Liver (tissue), 8 donors: ENCODE measurements at regions not wholly inside any gene's neighbourhood (a gene's known extent, or its start where the extent isn't known, plus 50 kb on each side); places are given as distances from the start of the nearest gene placed in this dataset.

ENCODE experiments used
- DNase-seq: peaks from one replicate; pipeline ENCODE4 v3.0.0-alpha.2; 2017; ENCODE audit warnings: low spot score
- H3K27ac ChIP-seq, 2 donors: one replicate each; pipeline ENCODE4 v1.7.0; 2013; ENCODE audit warnings: inconsistent platforms in 2 of 2, low read length in 2 of 2, control low read depth in 1 of 2, low read depth in 1 of 2, mild to moderate bottlenecking in 1 of 2
- H3K27me3 ChIP-seq, 4 donors: one replicate each; pipeline versions ENCODE4 v1.6.1 to v1.7.0; 2013; ENCODE audit warnings: low read length in 3 of 4, inconsistent platforms in 1 of 4, mild to moderate bottlenecking in 1 of 4, moderate library complexity in 1 of 4; ENCODE audit not compliant: control insufficient read depth in 4 of 4, insufficient read depth in 4 of 4
- H3K36me3 ChIP-seq, 4 donors: one replicate each; pipeline versions ENCODE4 v1.6.1 to v1.7.0; 2013; ENCODE audit warnings: low read length in 3 of 4, mild to moderate bottlenecking in 3 of 4, low read depth in 1 of 4, moderate library complexity in 1 of 4; ENCODE audit not compliant: control insufficient read depth in 4 of 4, insufficient read depth in 3 of 4
- H3K4me1 ChIP-seq, 4 donors: one replicate each; pipeline versions ENCODE4 v1.6.1 to v1.7.0; 2013; ENCODE audit warnings: low read length in 3 of 4, mild to moderate bottlenecking in 3 of 4, moderate library complexity in 1 of 4; ENCODE audit not compliant: control insufficient read depth in 4 of 4, insufficient read depth in 4 of 4
- H3K4me3 ChIP-seq, 3 donors: one replicate each; pipeline versions ENCODE4 v1.6.1 to v1.7.0; 2013; ENCODE audit warnings: low read length in 3 of 3, control low read depth in 1 of 3, low read depth in 1 of 3, mild to moderate bottlenecking in 1 of 3
- H3K9ac ChIP-seq, 2 donors: one replicate each; pipeline ENCODE4 v1.7.0; 2013; ENCODE audit warnings: low read length in 2 of 2, mild to moderate bottlenecking in 2 of 2, moderate library complexity in 2 of 2, control low read depth in 1 of 2, low read depth in 1 of 2
- H3K9me3 ChIP-seq, 4 donors: one replicate each; pipeline versions ENCODE4 v1.6.1 to v1.7.0; 2013; ENCODE audit warnings: low read length in 3 of 4; ENCODE audit not compliant: control insufficient read depth in 4 of 4
- ATF3 ChIP-seq: IDR thresholded peaks from 2 replicates; pipeline ENCODE4 v1.6.1; 2016; ENCODE audit warnings: antibody characterized with exemption
- CTCF ChIP-seq: fragments of 150-350 bp; IDR thresholded peaks from 2 replicates; pipeline ENCODE4 v1.5.1; 2017; ENCODE audit warnings: improper control_type of control experiment, low read depth, low read length; ENCODE audit not compliant: missing input control
- EGR1 ChIP-seq, 2 donors: IDR thresholded peaks; 2 replicates each; pipeline ENCODE4 v1.6.1; 2016 to 2018; ENCODE audit warnings: antibody characterized with exemption in 2 of 2, low read depth in 2 of 2
- FOXA1 ChIP-seq: IDR thresholded peaks from 2 replicates; pipeline ENCODE4 v1.6.1; 2016; ENCODE audit warnings: antibody characterized with exemption
- FOXA2 ChIP-seq: IDR thresholded peaks from 2 replicates; pipeline ENCODE4 v1.6.1; 2016; ENCODE audit warnings: antibody characterized with exemption
- GABPA ChIP-seq, 2 donors: IDR thresholded peaks in 1 of 2; conservative IDR thresholded peaks in 1 of 2; 2 replicates each; pipeline ENCODE4 v1.6.1; 2016; ENCODE audit warnings: antibody characterized with exemption in 2 of 2, mild to moderate bottlenecking in 1 of 2, moderate library complexity in 1 of 2
- HNF4A ChIP-seq, 2 donors: conservative IDR thresholded peaks; 2 replicates each; pipeline ENCODE4 v1.6.1; 2016; ENCODE audit warnings: antibody characterized with exemption in 2 of 2, mild to moderate bottlenecking in 2 of 2
- HNF4G ChIP-seq: IDR thresholded peaks from 2 replicates; pipeline ENCODE4 v1.6.1; 2016; ENCODE audit warnings: antibody characterized with exemption
- JUND ChIP-seq, 2 donors: IDR thresholded peaks; 2 replicates each; pipeline ENCODE4 v1.6.1; 2016; ENCODE audit warnings: antibody characterized with exemption in 2 of 2
- MAX ChIP-seq: IDR thresholded peaks from 2 replicates; pipeline ENCODE4 v1.6.1; 2016; ENCODE audit warnings: antibody characterized with exemption
- NR2F2 ChIP-seq: IDR thresholded peaks from 2 replicates; pipeline ENCODE4 v1.6.1; 2016; ENCODE audit warnings: antibody characterized with exemption
- RAD21 ChIP-seq, 2 donors: IDR thresholded peaks; 2 replicates each; pipeline ENCODE4 v1.6.1; 2016; ENCODE audit warnings: antibody characterized with exemption in 2 of 2, mild to moderate bottlenecking in 2 of 2
- RXRA ChIP-seq, 2 donors: IDR thresholded peaks; 2 replicates each; pipeline ENCODE4 v1.6.1; 2017 to 2018; ENCODE audit warnings: antibody characterized with exemption in 2 of 2, mild to moderate bottlenecking in 1 of 2
- SP1 ChIP-seq: IDR thresholded peaks from 2 replicates; pipeline ENCODE4 v1.6.1; 2018; ENCODE audit warnings: antibody characterized with exemption, mild to moderate bottlenecking
- TAF1 ChIP-seq: conservative IDR thresholded peaks from 2 replicates; pipeline ENCODE4 v1.6.1; 2016; ENCODE audit warnings: antibody characterized with exemption, mild to moderate bottlenecking
- YY1 ChIP-seq: IDR thresholded peaks from 2 replicates; pipeline ENCODE4 v1.6.1; 2016; ENCODE audit warnings: antibody characterized with exemption, mild to moderate bottlenecking
- WGBS: extraction: QIAGEN DNeasy Blood & Tissue Kit; methylation state at CpG from one replicate; pipeline ENCODE4 v1.1.7; 2013; 5-methylcytosine and 5-hydroxymethylcytosine counted together
- TF ChIP-seq, protein P1 (sequence below): IDR thresholded peaks from 2 replicates; pipeline ENCODE4 v1.6.1; 2016; ENCODE audit warnings: antibody characterized with exemption, mild to moderate bottlenecking
- donor health status: healthy.
- donor health status: healthy.
- donor health status: healthy.
- donor health status: healthy.
- donor health status: healthy.

GRCh38 chr2:107588181-107588580 is 238.5 kb upstream of the RGPD4 start:
- no peak for TF ChIP-seq EGR1 (IDR thresholded peaks at IDR 0.05; ENCODE audit: low read depth in 2 of 2)
- TF ChIP-seq GABPA (IDR thresholded peaks at IDR 0.05 in 1 of 2, conservative IDR thresholded peaks at IDR 0.05 in 1 of 2), result no peak
- TF ChIP-seq, protein P1, sequence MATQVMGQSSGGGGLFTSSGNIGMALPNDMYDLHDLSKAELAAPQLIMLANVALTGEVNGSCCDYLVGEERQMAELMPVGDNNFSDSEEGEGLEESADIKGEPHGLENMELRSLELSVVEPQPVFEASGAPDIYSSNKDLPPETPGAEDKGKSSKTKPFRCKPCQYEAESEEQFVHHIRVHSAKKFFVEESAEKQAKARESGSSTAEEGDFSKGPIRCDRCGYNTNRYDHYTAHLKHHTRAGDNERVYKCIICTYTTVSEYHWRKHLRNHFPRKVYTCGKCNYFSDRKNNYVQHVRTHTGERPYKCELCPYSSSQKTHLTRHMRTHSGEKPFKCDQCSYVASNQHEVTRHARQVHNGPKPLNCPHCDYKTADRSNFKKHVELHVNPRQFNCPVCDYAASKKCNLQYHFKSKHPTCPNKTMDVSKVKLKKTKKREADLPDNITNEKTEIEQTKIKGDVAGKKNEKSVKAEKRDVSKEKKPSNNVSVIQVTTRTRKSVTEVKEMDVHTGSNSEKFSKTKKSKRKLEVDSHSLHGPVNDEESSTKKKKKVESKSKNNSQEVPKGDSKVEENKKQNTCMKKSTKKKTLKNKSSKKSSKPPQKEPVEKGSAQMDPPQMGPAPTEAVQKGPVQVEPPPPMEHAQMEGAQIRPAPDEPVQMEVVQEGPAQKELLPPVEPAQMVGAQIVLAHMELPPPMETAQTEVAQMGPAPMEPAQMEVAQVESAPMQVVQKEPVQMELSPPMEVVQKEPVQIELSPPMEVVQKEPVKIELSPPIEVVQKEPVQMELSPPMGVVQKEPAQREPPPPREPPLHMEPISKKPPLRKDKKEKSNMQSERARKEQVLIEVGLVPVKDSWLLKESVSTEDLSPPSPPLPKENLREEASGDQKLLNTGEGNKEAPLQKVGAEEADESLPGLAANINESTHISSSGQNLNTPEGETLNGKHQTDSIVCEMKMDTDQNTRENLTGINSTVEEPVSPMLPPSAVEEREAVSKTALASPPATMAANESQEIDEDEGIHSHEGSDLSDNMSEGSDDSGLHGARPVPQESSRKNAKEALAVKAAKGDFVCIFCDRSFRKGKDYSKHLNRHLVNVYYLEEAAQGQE, result no peak
- no peak for TF ChIP-seq TAF1
- TF ChIP-seq NR2F2, result no peak
- no peak for TF ChIP-seq HNF4A (conservative IDR thresholded peaks at IDR 0.05)
- TF ChIP-seq YY1, result no peak
- no peak for TF ChIP-seq SP1
- no peak for TF ChIP-seq MAX
- no peak for TF ChIP-seq JUND (IDR thresholded peaks at IDR 0.05)
- TF ChIP-seq ATF3, result no peak
- no peak for TF ChIP-seq CTCF
- H3K27me3 ChIP-seq, result no peaks in the 10 kb centered on the region
- no peak for DNase-seq
- H3K9me3 ChIP-seq, result no peaks in the 10 kb centered on the region
- H3K9ac ChIP-seq, result no peak overlapping the region
- H3K4me1 ChIP-seq, result no peaks in the 10 kb centered on the region
- WGBS, result 88% methylated on average over 5 of the region's 5 CpGs
- H3K4me3 ChIP-seq, result no peak overlapping the region
- no peaks in the 10 kb centered on the region for H3K36me3 ChIP-seq
- no peak overlapping the region for H3K27ac ChIP-seq

- Histone ChIP-seq H3K4me3 (no peak overlapping the region), H3K27ac (no peak overlapping the region), H3K9ac (no peak overlapping the region), H3K4me1 (no peaks in the 10 kb centered on the region), H3K36me3 (no peaks in the 10 kb centered on the region), H3K9me3 (no peaks in the 10 kb centered on the region), H3K27me3 (no peaks in the 10 kb centered on the region)
- DNase-seq, result no peak
- 54% methylated on average over 3 of the region's 3 CpGs for WGBS
- TF ChIP-seq SP1 (no peak), NR2F2 (no peak), RAD21 (IDR thresholded peaks at IDR 0.05) (no peak), MAX (no peak), GABPA (IDR thresholded peaks at IDR 0.05 in 1 of 2, conservative IDR thresholded peaks at IDR 0.05 in 1 of 2) (no peak), ATF3 (no peak), FOXA1 (no peak), HNF4A (conservative IDR thresholded peaks at IDR 0.05) (no peak), RXRA (IDR thresholded peaks at IDR 0.05) (no peak), YY1 (no peak), FOXA2 (no peak), TAF1 (no peak), HNF4G (no peak), CTCF (no peak)
- TF ChIP-seq, protein P1, result no peak
Measured at GRCh38 chr2:107589079-107589491, 237.6 kb upstream of the RGPD4 start.
